ENCODE measurements at regions not wholly inside any gene's neighbourhood (a gene's known extent, or its start where the extent isn't known, plus 50 kb on each side); places are given as distances from the start of the nearest gene placed in this dataset.
"Not testable (repeated sequence)": the region's sequence is repeated elsewhere in the genome, so short reads cannot be mapped to it uniquely, and the experiment has no call there.

DNA sequence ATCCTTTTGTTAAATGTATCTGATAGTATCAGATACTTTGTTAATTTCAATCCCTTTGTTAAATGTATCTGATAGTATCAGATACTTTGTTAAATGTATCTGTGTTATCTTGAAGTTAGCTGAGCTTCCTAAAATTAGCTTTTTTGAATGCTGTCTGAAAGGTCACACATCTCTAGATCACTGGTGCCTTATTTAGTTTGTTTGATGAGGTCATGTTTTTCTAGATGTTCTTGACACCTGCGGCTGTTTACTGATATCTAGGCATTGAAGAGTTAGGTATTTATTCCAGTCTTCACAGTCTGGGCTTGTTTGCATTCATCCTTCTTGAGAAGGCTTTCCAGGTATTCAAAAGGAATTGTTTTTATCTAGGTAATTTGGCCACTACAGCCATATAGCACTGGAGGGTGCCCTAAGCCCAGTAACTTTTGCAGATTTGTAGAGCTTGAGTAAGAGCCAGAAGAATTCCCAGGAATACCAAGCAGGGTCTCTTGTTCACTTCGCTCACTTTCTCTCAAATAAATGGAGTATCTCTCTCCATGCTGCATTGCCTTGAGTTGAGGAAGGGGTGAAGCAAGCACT is 435.4 kb upstream of the GRAMD2B start:
- in situ Hi-C loops (cut with MboI; ENCODE audit: low sequenced_read_pairs, unreplicated experiment) = no loop called here
- TF ChIP-seq CTCF (IDR thresholded peaks at IDR 0.05; ENCODE audit: borderline replicate concordance, control extremely low read depth, extremely low read depth, insufficient read depth, missing control alignments) = no peak
- no peak for DNase-seq (ENCODE audit: low spot score)

- no peak for TF ChIP-seq CTCF (IDR thresholded peaks at IDR 0.05; ENCODE audit: borderline replicate concordance, control extremely low read depth, extremely low read depth, insufficient read depth, missing control alignments)
- in situ Hi-C loops (cut with MboI; ENCODE audit: low sequenced_read_pairs, unreplicated experiment) = no loop called here
These were observed 431.2 kb upstream of the GRAMD2B start for GRCh38 chr5:125992050-125992449.

GRCh38 chr5:125999271-126000030 is 423.8 kb upstream of the GRAMD2B start:
- in situ Hi-C loops (cut with MboI; ENCODE audit: low sequenced_read_pairs, unreplicated experiment); DNase-seq (ENCODE audit: low spot score): not testable (repeated sequence)

More at GRCh38 chr5:125992050-125992449, 431.2 kb upstream of the GRAMD2B start:
- DNase-seq (ENCODE audit: low spot score) = no peak

- DNase-seq (ENCODE audit: low spot score) = no peak
- in situ Hi-C loops (cut with MboI; ENCODE audit: low sequenced_read_pairs, unreplicated experiment) = no loop called here
- no peak for TF ChIP-seq CTCF (IDR thresholded peaks at IDR 0.05; ENCODE audit: borderline replicate concordance, control extremely low read depth, extremely low read depth, insufficient read depth, missing control alignments)
These were observed 422.7 kb upstream of the GRAMD2B start for GRCh38 chr5:126000507-126000906.

DNA sequence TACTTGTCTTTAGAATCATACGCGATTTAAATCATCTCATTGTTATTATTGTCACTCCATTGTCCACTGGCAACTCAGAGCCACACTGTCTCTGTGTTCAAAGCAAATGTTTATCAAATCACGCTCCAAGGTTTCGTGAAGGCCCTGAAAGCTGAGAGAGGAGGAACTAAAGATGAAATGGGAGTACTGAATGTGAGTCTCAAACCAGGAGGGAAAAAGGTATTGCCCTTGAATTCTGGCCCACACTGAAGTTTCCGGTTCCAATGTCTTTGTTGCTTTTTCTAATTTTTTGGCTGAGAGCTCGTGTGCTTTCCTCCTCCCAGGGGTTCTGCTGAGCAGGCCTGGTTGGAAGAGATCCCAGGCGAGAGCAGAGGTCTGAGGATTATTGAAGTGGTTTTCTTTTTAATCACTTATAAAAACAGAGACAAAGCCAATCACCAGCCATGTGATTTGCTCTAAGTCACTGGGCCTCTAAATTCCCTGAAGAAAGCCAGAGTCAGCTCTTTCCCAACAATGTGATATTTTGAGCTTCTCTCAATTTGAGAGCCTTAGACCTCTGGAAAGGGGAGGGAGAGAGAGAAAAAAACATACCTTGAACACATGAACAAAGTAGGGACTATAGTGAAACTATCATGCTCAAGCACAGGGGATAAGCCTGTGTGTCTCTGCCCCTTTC is 420.8 kb upstream of the GRAMD2B start:
- TF ChIP-seq CTCF (IDR thresholded peaks at IDR 0.05; ENCODE audit: borderline replicate concordance, control extremely low read depth, extremely low read depth, insufficient read depth, missing control alignments) = no peak
- in situ Hi-C loops (cut with MboI; ENCODE audit: low sequenced_read_pairs, unreplicated experiment) = no loop called here
- no peak for DNase-seq (ENCODE audit: low spot score)

- no peak for TF ChIP-seq CTCF (IDR thresholded peaks at IDR 0.05; ENCODE audit: borderline replicate concordance, control extremely low read depth, extremely low read depth, insufficient read depth, missing control alignments)
- in situ Hi-C loops (cut with MboI; ENCODE audit: low sequenced_read_pairs, unreplicated experiment) = no loop called here
- no peak for DNase-seq (ENCODE audit: low spot score)
These were observed 419.9 kb upstream of the GRAMD2B start for GRCh38 chr5:126003309-126003708.

DNA sequence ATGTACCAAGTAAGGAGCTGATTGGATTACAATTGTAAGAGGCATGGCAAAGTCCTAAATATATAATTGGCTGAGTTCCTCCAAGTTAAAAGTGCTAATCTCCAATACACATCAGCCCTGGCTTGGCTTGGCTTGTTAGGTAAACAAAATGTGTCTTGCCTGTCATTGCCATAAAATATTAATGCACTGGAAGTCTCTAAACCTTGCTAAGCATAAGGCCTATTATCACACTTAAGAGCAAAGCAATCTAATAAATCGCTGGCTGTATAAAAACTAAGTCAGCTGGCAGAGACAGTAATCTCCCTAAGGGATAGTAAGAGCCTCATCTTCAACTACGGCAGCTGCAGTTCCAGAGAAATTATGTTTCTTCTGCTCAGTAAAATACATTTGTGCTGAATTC is 418.6 kb upstream of the GRAMD2B start:
- in situ Hi-C loops (cut with MboI; ENCODE audit: low sequenced_read_pairs, unreplicated experiment) = no loop called here
- no peak for TF ChIP-seq CTCF (IDR thresholded peaks at IDR 0.05; ENCODE audit: borderline replicate concordance, control extremely low read depth, extremely low read depth, insufficient read depth, missing control alignments)
- no peak for DNase-seq (ENCODE audit: low spot score)

Data from GM13976 (cell line).